Stimulated activated CD4-positive, alpha-beta T cell treated with anti-CD3 and anti-CD28 coated beads, Interleukin-1b, Interleukin-23, amount 100 ng/mL, for 1 hour (primary cell): ENCODE measurements at regions not wholly inside any gene's neighbourhood (a gene's known extent, or its start where the extent isn't known, plus 50 kb on each side); places are given as distances from the start of the nearest gene placed in this dataset.
"Not testable (repeated sequence)": the region's sequence is repeated elsewhere in the genome, so short reads cannot be mapped to it uniquely, and the experiment has no call there.

ENCODE experiments used
- DNase-seq, 2 donors: peaks; one replicate each; pipeline ENCODE4 v3.0.0-alpha.2; 2020; ENCODE audit warnings: low read depth in 2 of 2

DNA sequence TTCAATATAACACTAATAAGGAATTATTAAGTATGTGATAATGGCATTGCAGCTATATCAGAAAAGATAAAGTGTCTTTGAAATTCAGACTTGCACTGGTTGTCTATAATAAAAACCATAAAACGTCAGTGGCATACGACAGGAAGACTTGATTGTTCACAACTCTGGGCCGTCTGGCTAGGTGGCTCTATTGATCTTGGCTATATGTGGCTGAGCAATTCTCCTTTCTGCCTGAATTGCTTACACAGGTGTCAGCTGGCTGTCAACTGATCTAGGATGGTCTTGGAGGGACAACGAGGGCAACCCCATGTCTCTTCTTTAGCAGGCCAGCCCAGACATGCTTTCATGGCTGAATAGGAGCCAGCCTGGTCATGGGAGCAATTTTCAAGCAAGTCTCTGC, 359.1 kb downstream of the QKI start:
- no peak for DNase-seq

DNA sequence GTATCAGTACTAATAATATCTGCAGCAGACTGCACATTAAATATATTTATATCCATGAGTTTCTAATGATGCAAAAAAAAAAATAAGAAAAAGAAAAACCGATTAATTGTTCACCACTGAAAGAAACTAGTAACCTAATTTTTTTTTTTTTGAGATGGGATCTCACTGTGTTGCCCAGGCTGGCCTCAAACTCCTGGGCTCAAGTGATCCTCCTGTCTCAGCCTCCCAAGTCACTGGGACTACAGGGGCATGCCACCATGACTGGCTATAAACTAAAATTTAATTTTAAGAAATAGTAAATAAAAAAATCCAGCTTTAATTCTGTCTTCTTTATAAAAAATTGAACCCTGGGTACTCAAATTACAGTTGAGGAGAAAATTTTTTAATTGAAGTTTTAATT, 358.2 kb downstream of the QKI start:
- DNase-seq: no peak

DNA sequence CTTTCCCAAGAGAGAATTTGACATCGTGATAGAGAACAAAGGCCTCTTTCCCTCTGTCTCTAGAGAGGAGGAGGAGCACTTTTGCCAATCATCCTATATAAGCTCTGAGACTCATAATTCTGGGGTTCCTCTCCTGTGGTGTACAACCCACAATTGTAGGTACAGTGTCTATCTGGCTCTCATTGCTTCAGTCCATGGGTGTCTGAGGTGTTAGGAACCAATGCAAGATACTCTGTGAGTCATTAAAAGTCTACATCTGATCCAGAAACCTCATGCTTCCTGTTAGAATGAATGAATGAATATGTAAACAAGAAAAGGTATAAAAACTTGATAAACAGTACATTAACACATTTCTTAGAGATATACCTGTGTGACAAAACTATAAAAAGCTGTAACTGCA, 356.7 kb downstream of the QKI start:
- no peak for DNase-seq

DNA sequence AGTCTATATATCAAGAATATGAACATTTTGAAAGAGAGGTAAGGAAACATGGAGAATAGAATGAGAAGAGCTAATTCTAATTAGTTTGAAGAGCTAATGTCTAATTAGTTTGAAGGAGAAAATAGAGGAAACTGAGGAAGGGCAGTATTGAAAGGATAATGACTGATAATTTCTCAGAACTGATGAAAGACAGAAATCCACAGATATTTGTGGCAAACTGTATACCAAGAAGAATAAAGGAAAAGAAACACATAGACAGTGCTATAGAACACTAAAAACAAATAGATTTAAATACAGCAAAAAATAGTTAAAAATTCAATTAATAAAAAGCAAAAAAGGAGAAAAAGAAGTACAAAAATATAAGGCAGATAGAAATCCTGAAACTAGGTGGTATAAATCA, 354.4 kb downstream of the QKI start:
- DNase-seq: no peak

DNA sequence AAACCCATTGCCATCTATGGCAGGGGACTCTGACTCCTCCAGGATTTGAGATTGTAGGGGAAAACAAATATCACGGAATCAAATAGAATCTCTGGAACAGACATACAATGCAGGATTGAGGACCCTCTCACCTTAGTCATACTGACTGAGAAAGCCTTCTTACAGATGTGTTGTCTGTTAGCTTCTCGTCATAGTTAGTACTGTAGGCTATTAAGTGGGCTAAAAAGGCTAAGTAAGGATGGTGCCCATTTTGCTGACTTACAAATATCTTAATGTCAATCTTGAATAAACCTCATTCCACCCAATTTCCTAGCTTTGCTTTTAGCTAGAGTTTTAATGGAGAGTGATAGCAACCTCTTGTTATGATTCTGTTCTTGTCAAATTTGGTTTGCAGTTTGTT, 352.4 kb downstream of the QKI start:
- DNase-seq: no peak

DNA sequence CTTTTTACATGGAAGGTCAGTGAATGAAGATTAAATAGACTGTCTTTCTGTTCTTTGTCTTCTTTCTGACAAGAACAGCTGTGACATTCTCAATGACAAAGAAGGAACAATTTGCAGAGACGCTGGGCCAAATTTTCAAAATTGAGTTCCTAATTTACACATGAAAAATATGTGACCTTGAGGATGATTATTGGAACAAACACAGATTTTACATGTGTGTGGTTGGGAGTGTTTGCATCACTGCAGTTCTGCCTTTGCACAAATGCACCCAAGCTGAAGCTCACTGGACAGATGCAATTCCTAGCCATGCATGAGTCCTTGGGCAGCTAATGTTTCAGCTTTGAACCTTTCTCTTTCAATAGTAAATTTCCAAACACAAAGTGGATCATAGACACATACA, 350.8 kb downstream of the QKI start:
- no peak for DNase-seq

DNA sequence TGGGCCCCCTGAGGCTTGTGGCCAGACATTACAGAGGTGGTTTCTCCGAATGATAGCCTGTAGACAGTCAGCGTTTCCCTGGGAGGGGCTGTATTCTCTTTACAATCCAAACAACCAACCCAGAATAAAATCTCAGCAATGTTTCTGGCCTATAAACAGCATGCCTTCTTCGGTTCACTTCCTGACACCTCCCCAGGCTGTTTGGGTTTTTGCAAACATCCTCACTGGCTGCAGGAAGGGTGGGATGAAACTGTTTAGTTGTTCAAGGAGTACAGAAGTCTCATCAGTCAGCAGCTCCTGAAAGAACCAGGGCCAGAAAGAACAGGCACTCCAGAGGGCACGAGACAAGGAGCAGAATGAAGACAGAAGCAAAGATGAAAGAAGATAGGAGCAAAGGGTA, 350.0 kb downstream of the QKI start:
- DNase-seq: no peak

DNA sequence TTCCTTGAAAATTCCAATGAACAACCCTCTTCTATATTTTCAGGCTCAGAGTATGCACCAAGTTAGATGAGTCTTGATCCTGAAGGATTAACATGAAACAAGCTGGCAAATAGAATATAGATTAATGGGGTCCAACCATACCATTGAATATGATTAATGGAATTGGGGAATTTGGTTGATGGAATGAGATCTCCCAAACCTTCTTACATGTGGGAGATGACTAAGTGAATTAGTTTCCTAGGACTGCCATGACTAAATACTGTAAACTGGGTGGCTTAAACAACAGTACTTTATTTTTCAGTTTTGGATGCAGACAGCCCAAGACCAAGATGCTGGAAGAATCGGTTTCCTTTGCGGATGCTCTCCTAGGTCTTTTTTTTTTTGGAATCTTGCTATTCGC, 347.0 kb downstream of the QKI start:
- no peak for DNase-seq

DNA sequence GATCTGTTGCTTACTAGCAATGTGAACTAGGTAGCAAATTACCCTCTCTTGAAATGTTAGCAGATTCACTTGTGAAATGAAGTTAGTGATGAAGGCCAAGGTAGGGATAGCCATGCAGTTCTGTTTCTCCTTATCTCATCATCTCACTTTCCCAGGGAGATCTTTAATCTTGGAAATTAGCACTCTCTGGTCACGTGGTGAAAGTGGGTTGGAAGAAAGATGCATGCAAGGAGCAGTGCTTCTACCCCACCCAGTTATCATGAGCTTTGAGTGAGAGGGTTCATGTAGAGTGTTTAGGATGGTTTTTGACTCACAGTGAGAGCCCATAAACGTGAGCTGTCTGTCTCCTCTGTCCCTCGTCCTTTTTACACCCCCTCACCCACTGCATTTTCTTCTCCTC, 346.3 kb downstream of the QKI start:
- DNase-seq: no peak

DNA sequence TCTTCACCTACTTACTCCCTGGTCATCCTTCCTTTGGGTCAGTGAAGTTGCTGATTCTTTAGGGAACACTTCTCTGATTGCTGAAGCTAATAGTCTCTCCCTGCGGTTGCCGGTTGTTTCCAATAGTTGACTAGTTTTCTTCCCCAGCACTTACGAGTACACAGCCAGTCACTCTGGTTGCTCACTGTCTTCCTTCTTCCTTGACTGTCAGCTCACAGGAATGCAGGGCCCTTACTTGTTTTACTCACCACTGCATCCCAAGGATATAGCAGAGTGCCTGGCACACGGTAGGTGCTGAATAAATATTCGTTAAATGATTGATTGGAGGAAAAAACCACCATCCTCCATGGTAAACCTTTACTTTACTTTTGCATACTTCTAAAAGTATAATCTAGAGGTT, 345.0 kb downstream of the QKI start:
- no peak for DNase-seq

DNA sequence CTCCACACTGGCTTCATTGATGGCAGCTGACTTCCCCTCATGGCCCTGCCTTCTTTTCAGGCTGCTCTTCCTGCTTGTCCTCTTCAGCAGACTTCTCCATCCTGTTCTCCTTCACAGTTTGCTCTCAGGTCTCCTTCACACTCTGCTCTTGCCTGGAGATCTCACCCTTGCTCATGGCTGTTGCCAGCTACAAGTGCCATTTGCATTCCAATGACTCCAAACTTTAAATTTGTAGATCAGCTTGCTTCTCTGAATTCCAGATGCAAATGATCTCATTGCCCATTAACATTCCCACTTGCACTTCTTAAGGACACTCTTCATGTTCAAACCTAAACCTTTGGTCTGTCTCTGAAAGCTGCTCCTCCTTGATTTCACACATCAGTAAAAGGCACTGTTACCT, 343.0 kb downstream of the QKI start:
- DNase-seq: no peak

DNA sequence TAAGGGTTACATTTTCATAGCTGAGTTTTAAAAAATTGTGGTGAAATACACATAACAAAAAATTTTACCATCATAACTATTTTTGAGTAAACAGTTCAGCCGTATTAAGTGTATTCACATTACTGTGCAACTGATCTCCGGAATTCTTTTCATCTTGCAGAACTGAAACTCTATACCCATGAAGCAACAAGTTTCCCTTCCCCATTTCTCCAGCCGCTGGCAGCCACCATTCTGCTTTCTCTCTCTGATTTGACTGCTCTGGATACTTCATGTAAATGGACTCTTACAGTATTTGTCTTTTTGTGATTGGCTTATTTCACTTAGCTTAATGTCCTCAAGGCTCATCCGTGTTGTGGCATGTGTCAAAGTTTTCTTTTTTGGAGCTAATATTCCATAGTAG, 341.6 kb downstream of the QKI start:
- DNase-seq: no peak

DNA sequence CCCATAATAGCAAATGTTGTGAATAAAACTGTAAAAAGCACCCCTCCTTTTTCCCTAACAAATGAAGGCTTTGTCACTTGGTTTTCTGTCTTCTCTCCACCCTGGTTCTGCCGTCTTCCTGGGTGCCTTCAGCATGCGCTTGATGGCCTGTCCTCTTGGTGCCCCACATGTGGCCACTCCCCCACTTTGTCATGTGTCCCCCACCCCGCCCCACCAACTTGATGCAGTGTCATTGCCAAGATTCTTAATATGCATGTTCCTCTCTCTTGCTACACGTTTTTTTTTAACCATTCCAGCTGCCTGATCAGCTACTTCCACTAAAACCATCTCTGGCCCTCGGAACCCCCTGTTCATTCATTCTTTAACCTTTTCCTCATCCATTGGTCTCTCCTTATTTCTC, 340.3 kb downstream of the QKI start:
- DNase-seq: no peak

DNA sequence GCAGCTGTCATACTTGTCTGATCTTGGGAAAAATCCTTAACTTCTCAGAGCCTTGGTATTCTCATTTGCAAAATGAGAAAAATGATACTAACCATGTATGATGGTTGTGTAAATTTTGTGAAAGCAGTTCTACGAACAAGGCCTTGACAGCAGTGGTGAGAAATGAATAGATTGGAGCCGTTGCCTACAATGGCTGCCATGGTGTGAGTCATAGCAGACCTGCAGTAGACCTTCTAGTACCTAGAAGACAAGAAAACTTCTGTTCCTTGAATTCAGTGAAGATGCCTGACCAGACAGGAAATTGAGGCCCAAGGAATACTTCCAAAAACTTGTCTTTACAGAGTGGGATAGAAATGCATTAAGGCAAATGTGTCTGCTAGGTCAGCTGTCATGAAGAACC, 338.9 kb downstream of the QKI start:
- no peak for DNase-seq

DNA sequence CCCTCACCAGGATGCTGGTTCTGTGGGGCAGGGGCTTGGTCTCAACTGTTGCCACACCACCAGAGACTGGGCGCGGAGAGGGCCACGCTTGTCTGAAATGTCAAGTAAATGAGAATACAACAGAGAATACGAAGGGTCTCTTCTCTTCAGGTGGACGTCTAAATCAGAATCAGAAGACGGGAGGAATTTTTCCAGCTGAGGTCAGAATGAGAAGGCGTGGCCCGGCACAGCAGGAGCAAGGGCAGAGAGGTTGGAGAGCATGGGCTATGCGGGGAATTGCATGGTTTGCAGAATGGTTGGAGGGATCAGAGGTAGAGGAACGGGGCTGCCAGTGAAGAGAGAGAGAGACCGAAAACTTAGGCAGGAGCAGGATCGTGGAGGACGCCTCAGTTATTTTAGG, 337.9 kb downstream of the QKI start:
- DNase-seq: no peak

DNA sequence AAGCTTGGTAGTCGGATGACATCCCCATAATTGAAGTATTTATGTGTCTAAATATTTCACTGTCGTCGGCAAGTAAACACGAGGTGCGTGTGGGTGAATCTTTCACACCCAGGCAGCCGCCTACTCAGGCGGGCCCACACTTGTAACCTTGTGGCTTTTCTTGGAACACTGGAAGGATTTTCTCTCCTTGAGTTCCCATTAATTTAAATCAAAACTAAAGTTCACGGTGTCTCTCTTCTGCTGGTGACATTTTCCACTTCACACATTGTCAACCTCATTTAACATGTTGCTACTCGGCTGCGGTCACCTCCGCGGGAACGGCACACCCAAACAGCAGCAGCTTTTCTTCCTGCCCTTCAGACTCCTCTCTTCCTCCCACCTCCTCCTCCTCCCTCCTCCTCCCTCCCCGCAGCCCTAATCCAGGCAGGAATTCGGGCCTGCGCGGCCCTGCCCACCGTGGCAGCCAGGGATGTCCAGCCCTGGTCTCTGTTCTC, 336.6 kb downstream of the QKI start:
- no peak for DNase-seq

DNA sequence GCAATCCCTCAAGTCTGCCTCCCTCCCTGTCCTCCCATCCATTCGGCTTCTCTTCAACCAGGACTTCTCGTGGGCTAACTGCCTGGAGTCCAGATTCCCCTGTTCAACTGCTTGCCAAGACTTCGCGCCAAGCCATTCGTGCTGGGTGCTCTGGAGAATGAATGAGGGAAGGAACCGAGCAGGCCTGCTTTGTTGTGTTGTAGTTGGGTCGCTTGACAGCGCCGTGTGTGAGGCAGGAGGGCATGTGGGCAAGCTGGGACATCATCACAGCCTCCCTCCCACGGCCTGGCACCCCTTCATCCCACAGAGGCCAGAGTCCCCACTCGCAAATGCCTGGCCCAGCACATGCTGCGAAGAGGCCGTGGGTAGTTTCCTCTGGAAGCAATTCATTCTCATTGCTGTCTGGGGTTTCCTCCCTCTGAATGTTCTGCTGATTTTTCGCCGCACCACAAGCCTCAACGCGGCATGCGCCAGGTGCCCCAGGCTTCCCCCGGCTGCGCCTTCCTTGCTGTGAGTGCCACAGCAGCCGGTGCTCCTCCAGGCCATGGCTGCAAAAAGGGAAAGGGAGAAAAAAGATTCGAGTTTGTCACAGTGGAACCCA, 336.0 kb downstream of the QKI start:
- DNase-seq: no peak

DNA sequence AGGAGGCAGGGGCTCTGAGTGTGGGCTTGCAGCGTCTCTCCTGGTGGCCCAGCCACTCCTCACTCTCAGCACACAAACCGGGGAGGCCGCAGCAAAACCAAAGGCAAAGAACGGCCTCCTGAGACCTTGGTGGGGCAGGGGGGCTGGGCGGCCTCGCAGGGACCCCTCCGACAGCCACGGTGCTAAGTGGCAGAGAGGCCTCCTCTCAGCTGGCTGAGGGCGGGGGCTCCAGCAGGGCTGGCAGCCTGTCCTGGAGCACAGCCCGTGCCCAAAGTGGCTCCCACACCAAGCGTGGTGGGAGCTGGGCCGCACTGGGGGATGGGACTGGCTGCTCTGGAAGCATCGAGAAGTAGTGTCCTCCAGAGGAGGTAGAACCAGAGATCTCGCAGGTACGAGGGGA, 334.4 kb downstream of the QKI start:
- DNase-seq: no peak

DNA sequence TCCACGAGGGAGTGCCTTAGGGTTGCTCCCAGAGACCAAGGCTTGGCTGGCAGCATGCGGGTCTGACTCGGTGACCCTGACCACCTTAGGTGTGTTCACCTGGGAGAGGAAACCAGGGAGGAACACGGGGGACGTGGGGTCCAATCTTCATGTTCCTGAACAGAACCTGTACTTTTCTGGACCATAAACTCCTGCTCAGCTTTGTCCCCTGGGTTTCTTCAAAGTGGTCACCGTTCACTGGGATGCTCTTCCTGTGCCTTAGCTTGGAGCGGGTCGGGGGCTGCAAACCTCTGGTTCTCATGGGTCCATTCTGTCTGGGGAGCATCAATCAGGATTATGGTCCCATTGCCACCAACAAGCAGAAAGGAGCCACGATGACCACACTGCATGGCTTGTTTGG, 333.5 kb downstream of the QKI start:
- DNase-seq: no peak

DNA sequence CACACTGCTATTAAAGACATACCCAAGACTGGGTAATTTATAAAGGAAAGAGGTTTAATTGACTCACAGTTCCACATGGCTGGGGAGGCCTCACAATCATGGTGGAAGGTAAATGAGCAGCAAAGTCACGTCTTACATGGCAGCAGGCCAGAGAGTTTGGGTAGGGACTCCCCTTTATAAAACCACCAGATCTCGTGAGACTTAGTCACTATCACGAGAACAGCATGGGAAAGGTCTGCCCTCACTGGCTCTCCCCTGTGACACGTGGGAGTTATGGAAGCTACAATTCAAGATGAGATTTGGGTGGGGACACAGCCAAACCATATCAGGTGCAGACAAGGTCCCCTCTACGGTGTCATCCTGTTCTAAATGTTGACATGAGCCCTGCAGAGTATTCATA, 332.5 kb downstream of the QKI start:
- DNase-seq: not testable (repeated sequence)

DNA sequence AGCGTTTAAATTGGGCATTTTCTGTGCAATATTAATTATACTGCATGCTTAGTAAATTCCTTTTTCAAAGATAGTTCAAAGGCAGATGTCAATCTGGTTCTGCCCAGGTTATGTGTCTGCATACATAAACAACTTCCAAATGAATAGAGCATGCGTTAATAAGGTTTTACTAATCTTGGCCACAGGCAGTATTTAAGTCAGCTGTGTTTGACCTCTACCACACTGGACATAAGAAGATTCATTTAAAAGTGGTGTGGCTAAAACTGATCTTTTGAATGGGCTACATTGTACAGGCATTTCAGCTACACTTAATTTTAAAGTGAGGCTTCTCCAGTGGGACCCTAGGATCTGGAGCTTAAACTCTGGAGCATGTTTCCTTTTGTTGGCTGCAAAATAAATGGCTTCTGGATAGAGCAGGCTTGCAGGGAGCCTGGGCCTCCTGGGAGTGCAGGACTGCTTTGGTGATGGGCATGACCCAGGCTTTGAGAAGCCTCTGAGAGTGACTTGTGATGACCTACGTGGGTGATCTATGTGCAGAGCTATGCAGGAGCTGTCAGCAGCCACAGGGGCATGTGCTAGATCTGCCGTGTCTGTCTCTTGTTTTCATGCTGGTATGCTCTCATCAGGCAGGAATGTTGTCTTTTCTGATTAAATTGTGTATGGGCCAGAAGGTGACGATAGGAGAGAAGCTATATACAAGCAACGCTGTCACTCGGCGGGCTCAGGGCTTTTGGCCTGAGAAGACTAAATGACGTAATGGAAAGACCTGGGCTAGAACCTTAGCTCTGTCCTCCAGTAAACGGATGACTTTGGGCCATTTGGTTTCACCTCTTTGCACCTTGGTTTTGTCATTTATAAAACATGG, 331.2 kb downstream of the QKI start:
- no peak for DNase-seq

DNA sequence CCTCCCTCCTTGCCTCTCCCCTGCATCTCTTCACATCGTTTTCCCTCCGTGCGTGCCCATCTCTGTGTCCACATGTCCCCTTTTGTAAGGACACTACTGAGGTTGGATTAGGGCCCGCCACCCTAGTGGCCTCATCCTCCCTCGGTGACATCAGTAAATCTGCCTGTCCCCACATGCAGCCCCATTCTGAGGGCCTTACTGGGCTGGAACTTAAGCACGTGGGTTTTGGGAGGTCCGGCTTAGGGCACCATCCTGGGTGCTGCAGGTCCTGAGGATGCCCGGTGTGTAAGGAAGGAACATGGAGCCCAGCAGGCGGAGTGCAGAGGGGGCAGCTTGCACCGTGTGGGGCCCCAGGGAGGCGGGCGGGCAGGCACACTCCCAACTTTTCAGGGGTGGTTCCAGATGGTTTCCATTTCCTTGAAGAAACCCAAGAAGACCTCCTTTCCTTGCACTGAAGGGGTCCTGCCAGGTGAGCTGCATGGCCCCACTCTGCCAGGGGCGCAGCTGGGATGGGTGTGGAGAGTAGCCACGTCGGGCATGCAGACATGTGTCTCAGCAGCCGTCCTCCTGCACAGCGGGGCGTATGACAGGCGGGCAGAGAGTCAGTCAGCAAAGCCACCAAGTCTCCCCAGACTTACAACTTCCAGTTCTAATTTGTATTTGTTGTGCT, 329.9 kb downstream of the QKI start:
- no peak for DNase-seq

DNA sequence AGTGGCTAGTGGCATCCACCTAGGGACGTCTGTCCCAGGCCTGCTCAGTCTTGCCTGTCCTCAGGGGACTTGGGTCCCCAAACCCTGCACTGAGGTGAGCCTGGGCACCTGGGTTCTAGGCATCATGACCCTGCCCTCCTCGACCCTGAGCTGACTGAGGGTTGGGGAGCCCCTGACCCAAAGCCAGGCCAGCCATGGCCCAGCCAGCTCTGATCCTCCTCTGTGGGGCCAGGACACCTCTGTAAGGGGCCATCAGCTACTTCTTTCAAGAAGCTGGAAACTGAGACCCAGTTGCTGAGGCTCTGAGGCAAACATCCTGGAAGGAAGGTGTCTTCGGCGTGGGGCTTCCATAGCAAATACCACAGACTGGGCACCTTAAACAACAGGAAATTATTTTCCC, 329.3 kb downstream of the QKI start:
- no peak for DNase-seq
